SK-N-MC (cell line): ENCODE measurements at regions not wholly inside any gene's neighbourhood (a gene's known extent, or its start where the extent isn't known, plus 50 kb on each side); places are given as distances from the start of the nearest gene placed in this dataset.
A peak's percentile ranks its signal among the peaks of the same experiment; 100 is the strongest.

ENCODE experiments used
- DNase-seq: peaks from one replicate; pipeline ENCODE4 v3.0.0-alpha.2; 2011; ENCODE audit warnings: low read depth, low spot score
- H3K27ac ChIP-seq: fragments of 200-600 bp; sonication (generic); 2 replicates; pipeline ENCODE4 v1.5.1; 2016; ENCODE audit warnings: mixed run types
- H3K36me3 ChIP-seq: fragments of 200-600 bp; sonication (generic); 2 replicates; pipeline ENCODE4 v1.6.1; 2017; ENCODE audit warnings: antibody characterized with exemption, low read length, mixed read lengths; ENCODE audit not compliant: insufficient read depth
- H3K4me3 ChIP-seq: fragments of 200-600 bp; sonication (generic); 2 replicates; pipeline ENCODE4 v1.5.1; 2016
- H3K9ac ChIP-seq: fragments of 200-600 bp; sonication (generic); 2 replicates; pipeline ENCODE4 v1.8.0; 2017; ENCODE audit warnings: mixed run types, mixed read lengths; ENCODE audit not compliant: insufficient read length
- H3K9me3 ChIP-seq: fragments of 200-600 bp; sonication (generic); 2 replicates; pipeline ENCODE4 v1.6.1; 2017; ENCODE audit warnings: low read depth, mild to moderate bottlenecking, antibody characterized with exemption, low read length, moderate library complexity, mixed read lengths
- EZH2 ChIP-seq: fragments of 200-600 bp; sonication (generic); IDR thresholded peaks from one replicate; pipeline ENCODE4 v1.6.1; 2017; ENCODE audit warnings: antibody characterized with exemption
- FOXP2 ChIP-seq: optimal IDR thresholded peaks from 2 replicates; pipeline ENCODE3; 2011; ENCODE audit warnings: mild to moderate bottlenecking, moderate library complexity; ENCODE audit not compliant: insufficient read depth; ENCODE audit errors: extremely low read length, control extremely low read depth
- POLR2AphosphoS5 ChIP-seq: IDR thresholded peaks from 2 replicates; pipeline ENCODE4 v1.6.1; 2012; ENCODE audit warnings: mild to moderate bottlenecking, low read depth, low read length, borderline replicate concordance

DNA sequence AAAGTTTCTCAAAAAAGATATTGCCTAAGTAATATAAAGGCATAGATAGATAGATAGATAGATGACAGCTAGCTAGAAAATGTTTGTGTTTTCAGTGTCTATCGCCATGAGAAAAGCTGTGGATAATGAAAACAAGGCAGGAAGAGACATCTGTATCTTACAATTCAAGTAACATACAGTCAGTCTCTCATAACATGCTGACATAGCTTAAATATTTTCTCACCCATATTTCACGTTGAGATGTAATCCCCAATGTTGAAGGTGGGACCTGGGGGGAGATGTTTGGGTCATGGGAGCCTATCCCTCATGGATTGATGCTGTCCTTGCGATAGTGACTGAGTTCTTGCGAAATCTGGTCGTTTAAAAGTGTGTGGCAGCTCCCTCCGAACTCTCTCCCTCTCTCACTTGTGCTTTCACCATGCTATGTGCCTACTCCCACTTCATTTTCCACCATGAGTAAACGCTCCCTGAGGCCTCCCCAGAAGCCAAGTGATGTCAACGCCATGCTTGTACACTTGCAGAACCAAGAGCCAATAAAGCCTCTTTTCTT lies 856.8 kb upstream of the ADAMTS5 start:
- no peaks in the 10 kb centered on the region for H3K36me3 ChIP-seq
- H3K4me3 ChIP-seq: no peak overlapping the region
- H3K9me3 ChIP-seq: no peaks in the 10 kb centered on the region
- DNase-seq: no peak
- no peak overlapping the region for H3K27ac ChIP-seq
- TF ChIP-seq FOXP2 (no peak), EZH2 (no peak), POLR2AphosphoS5 (no peak)
- no peak overlapping the region for H3K9ac ChIP-seq

DNA sequence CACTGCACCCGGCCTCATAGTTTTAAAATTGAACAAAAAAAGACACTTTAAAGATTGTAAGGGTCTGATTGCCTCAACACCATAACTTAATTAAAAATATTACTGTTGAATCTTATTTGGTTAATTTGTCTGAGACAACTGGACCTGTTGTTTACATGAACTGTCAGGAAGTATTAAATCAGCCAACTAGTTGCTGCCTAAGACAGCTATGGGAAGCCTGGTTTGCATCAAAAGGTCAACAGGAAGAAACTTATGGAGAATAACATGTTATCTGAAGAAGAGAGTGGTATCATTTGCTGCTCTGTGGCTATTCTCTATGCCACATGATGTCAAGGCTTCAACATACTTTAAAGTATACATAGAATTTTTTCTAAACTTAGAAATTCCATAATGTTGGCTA lies 853.5 kb upstream of the ADAMTS5 start:
- no peak overlapping the region for H3K27ac ChIP-seq
- TF ChIP-seq EZH2 (no peak), FOXP2 (no peak), POLR2AphosphoS5 (no peak)
- H3K9me3 ChIP-seq: no peaks in the 10 kb centered on the region
- no peak overlapping the region for H3K9ac ChIP-seq
- DNase-seq: no peak
- no peak overlapping the region for H3K4me3 ChIP-seq
- H3K36me3 ChIP-seq: no peaks in the 10 kb centered on the region

DNA sequence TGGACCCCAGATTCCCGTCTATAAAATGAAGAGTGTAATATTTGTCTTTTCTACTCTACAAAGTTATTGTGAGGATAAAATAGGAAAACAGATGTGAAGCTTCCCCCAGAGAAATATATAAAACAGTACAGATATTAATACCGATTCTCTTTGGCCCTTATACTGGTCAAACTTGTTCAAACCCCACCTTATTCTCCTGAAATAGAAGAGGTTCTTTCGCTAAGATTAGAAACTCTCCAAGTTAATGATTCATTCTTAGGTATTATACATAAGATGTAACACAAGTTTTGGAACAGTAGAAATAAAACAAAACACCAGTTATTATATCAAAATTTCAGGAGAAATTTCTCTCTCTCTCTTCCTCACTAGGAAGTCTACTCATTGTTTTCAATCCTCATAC lies 852.4 kb upstream of the ADAMTS5 start:
- Histone ChIP-seq H3K36me3 (no peaks in the 10 kb centered on the region), H3K9ac (no peak overlapping the region), H3K4me3 (no peak overlapping the region), H3K9me3 (no peaks in the 10 kb centered on the region), H3K27ac (no peak overlapping the region)
- no peak for TF ChIP-seq POLR2AphosphoS5
- TF ChIP-seq FOXP2: no peak
- TF ChIP-seq EZH2: no peak
- no peak for DNase-seq

DNA sequence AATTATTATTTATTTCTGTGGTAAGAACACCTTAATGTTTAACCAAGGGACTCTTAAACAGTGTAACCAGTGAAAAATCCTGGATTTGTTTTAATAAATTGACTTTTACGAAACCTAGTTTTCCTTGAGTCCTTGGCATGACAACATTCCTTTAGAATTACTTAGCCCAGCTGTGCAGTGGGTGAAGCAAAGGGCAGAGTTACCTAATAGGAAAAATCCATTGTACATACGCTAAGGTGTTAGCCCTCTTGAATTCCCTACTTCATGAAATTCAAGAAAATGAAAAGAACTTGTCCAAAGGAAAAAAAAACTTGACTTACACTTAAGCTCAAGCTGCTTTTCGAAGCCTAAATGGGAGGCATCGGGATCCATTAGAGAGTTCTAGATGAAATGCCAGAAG lies 852.0 kb upstream of the ADAMTS5 start:
- Histone ChIP-seq H3K4me3 (no peak overlapping the region), H3K27ac (no peak overlapping the region), H3K36me3 (no peaks in the 10 kb centered on the region), H3K9me3 (no peaks in the 10 kb centered on the region), H3K9ac (no peak overlapping the region)
- DNase-seq: no peak
- TF ChIP-seq FOXP2: no peak
- TF ChIP-seq POLR2AphosphoS5: no peak
- no peak for TF ChIP-seq EZH2

DNA sequence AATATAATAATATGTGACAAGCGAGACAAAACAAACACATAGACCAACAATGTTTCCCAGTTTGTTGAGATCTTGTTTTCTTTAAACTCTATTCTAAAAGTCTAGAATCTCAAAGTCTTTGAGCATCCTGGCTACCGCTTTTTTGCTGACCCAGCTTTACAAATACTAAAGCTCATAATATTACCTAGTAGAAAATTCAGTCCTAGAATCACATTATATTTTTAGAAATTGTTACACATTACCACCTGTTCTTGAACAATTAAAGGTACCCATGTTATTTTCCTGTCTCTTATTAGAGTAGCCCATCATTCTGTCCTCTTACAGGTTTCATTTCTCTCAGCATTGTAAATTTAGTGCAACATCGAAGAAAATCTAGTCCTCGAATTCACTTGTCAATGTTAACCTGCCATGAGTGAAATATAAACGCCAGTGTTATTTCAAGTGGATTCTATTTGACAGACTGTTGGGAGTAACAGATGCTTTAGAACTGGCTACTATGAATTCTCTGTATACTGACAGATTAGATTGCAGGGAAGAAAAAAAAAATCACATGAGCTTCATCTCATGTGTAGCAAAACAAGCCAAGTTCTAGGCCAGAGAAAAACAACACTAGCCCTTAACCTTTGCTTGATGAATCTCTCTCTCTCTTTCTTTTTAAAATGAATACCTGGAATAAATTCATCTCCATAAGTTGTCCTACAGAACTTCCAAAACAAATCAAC lies 851.2 kb upstream of the ADAMTS5 start:
- Histone ChIP-seq H3K9ac (no peak overlapping the region), H3K27ac (no peak overlapping the region), H3K36me3 (no peaks in the 10 kb centered on the region), H3K4me3 (no peak overlapping the region), H3K9me3 (no peaks in the 10 kb centered on the region)
- no peak for DNase-seq
- TF ChIP-seq POLR2AphosphoS5: no peak
- no peak for TF ChIP-seq FOXP2
- TF ChIP-seq EZH2: no peak

DNA sequence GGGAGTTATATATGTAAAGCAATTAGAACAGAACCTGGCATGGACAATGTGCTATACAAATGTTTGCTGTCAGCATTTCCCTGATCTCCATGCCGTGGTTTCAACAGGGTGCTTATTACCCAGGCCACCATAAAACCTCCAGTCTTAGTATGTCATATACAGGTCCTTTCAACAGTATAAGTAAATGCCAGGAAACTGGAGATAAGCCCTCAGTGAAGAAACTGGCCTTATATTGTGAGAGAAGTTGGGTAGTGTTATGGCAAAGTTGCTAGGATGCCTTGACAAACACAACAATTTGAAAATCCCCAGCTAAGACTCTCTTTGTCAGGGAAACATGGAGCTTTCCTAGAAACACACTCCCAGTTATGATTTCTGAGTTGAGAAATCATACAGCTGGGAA lies 850.2 kb upstream of the ADAMTS5 start:
- no peak overlapping the region for H3K27ac ChIP-seq
- H3K9ac ChIP-seq: no peak overlapping the region
- no peaks in the 10 kb centered on the region for H3K36me3 ChIP-seq
- TF ChIP-seq EZH2 (no peak), FOXP2 (no peak), POLR2AphosphoS5 (no peak)
- H3K4me3 ChIP-seq: no peak overlapping the region
- no peak for DNase-seq
- no peaks in the 10 kb centered on the region for H3K9me3 ChIP-seq

DNA sequence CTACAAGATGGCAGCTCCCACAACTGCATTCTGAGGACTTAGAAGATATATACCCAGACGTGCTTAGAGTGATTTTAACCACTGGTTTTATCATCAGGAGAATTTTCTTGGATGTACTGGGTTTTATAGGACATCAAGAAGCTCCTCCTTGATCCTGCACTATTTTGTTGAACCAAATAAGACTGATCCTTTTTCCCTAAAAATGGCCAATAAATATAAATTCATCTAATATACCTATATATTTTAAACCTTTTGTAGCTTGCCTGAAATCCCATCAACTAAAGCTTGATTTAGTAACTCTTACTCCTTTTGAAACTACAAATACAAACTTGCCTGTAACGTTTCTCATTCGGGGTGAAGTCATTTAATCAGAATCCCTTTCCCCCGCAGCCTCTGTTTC lies 849.4 kb upstream of the ADAMTS5 start:
- DNase-seq: no peak
- no peak overlapping the region for H3K9ac ChIP-seq

DNA sequence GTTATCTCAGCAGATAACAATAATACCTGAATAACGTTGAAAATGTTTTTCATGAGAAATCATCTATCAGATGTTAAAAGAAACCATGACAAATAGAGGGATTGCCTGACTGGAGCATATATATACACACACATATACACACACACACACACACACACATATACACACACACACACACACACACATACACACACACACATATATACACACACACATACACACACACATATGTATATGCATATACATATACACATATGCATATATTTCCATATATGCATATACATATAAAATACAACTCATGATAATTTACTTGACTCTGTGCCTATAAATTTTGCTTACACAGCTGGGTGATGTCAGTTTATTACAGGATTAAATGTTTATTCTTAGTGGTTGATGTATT lies 847.3 kb upstream of the ADAMTS5 start:
- TF ChIP-seq EZH2 (no peak), POLR2AphosphoS5 (no peak)
- Histone ChIP-seq H3K9me3 (no peaks in the 10 kb centered on the region), H3K27ac (no peak overlapping the region; the same call in 1 of the 2 replicates), H3K9ac (no peak overlapping the region), H3K36me3 (no peaks in the 10 kb centered on the region), H3K4me3 (peak overlapping the region; percentile 51)
- no peak for DNase-seq

More for the DNA sequence above, 849.4 kb upstream of the ADAMTS5 start:
- H3K36me3 ChIP-seq: no peaks in the 10 kb centered on the region
- no peaks in the 10 kb centered on the region for H3K9me3 ChIP-seq
- H3K27ac ChIP-seq: no peak overlapping the region
- TF ChIP-seq POLR2AphosphoS5: no peak
- TF ChIP-seq FOXP2: no peak
- no peak for TF ChIP-seq EZH2
- no peak overlapping the region for H3K4me3 ChIP-seq

DNA sequence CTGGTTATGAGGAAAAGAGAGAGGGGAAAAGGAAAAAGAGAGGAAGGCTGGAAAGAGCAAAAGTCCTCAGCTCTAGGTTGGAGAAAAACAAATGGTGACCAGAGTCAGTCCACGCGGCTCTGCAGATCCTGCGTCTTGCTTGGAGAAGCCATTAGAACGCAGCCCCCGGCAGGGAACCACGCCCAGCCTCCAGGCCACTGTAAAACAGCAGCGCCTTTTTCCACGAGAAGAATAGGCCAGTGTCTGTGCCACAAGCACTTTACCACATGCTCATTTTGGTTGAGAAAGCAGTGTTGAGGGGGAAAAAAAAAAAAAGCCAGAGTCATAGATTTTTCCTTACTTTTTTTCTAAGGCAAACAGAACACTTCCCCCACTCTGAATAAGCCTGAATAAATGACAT lies 846.9 kb upstream of the ADAMTS5 start:
- Histone ChIP-seq H3K4me3 (peak overlapping the region; percentile 51), H3K36me3 (no peaks in the 10 kb centered on the region), H3K9me3 (no peaks in the 10 kb centered on the region), H3K9ac (peak overlapping the region; percentile 64), H3K27ac (peak overlapping the region; percentile 78)
- TF ChIP-seq EZH2 (no peak), POLR2AphosphoS5 (no peak), FOXP2 (no peak)
- no peak for DNase-seq

DNA sequence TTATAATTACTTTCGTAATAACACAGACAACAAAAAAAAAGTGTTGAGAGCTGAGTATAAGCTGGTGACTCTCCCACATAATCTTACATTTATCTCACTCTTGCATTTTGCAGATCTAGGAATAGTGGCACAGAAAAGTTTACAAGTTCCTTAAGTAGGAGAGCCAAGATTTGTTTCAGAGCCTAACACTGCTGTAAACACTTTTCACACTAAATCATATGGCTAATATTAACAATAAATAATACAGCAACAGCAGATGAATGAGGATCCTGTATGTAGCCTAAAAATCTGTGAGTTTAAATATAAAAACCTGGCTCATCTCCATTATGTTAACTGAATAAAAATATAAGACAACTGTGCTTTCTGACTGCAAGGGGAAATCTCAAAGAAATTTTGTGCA lies 846.5 kb upstream of the ADAMTS5 start:
- DNase-seq: no peak
- H3K4me3 ChIP-seq: peak overlapping the region; percentile 51
- peak overlapping the region; percentile 64 for H3K9ac ChIP-seq
- TF ChIP-seq POLR2AphosphoS5 (no peak), FOXP2 (no peak), EZH2 (no peak)
- H3K27ac ChIP-seq: peak overlapping the region; percentile 78
- H3K9me3 ChIP-seq: no peaks in the 10 kb centered on the region
- no peaks in the 10 kb centered on the region for H3K36me3 ChIP-seq
